A673 (cell line): ENCODE measurements at regions not wholly inside any gene's neighbourhood (a gene's known extent, or its start where the extent isn't known, plus 50 kb on each side); places are given as distances from the start of the nearest gene placed in this dataset.

Source experiments
- BruUV-seq: library from RNA; stranded (reverse); fragments of 400-500 nt; replicated peaks from 2 replicates; lab custom pipeline; 2021; lab: Mats Ljungman, UMichigan
- CTCF ChIA-PET: fragments of 300-600 bp; sonication (Branson Sonifier 250); formaldehyde crosslinking; loops from one replicate; lab custom pipeline; 2022; ENCODE audit warnings: antibody characterized with exemption; lab: Charles Lee
- POLR2A ChIA-PET: fragments of 300-600 bp; sonication (Branson Sonifier 250); formaldehyde crosslinking; loops from one replicate; lab custom pipeline; 2022; ENCODE audit warnings: antibody characterized with exemption; ENCODE audit not compliant: low non-redundant PET; lab: Charles Lee
- DNase-seq: peaks from one replicate; pipeline ENCODE4 v3.0.0-alpha.2; 2015; ENCODE audit warnings: low spot score
- H3K27ac ChIP-seq: fragments of 200-600 bp; sonication (generic); 2 replicates; pipeline ENCODE4 v1.5.1; 2016; ENCODE audit warnings: mixed run types, low read depth, mild to moderate bottlenecking, mixed read lengths, antibody characterized with exemption, low read length; ENCODE audit not compliant: poor library complexity, severe bottlenecking
- H3K27me3 ChIP-seq: fragments of 200-600 bp; sonication (generic); replicated peaks from 2 replicates; pipeline ENCODE4 v1.6.1; 2017; ENCODE audit warnings: mixed run types, low read depth, mild to moderate bottlenecking, mixed read lengths, antibody characterized with exemption, low read length; ENCODE audit not compliant: insufficient read depth, poor library complexity
- H3K36me3 ChIP-seq: fragments of 200-600 bp; sonication (generic); 2 replicates; pipeline ENCODE4 v1.6.1; 2016; ENCODE audit warnings: mixed run types, mild to moderate bottlenecking, mixed read lengths, antibody characterized with exemption, low read length; ENCODE audit not compliant: insufficient read depth, poor library complexity, severe bottlenecking
- H3K4me1 ChIP-seq: fragments of 200-600 bp; sonication (generic); 2 replicates; pipeline ENCODE4 v1.6.1; 2017; ENCODE audit warnings: mixed run types, mild to moderate bottlenecking, mixed read lengths, antibody characterized with exemption, low read length; ENCODE audit not compliant: insufficient read depth, poor library complexity, severe bottlenecking
- H3K4me3 ChIP-seq: fragments of 200-600 bp; sonication (generic); 2 replicates; pipeline ENCODE4 v1.5.1; 2016; ENCODE audit warnings: low read depth, mixed run types, mild to moderate bottlenecking, mixed read lengths, low read length; ENCODE audit not compliant: poor library complexity, severe bottlenecking
- H3K9me3 ChIP-seq: fragments of 200-600 bp; sonication (generic); 2 replicates; pipeline ENCODE4 v1.6.1; 2016; ENCODE audit warnings: mixed run types, low read depth, mild to moderate bottlenecking, mixed read lengths, antibody characterized with exemption, low read length; ENCODE audit not compliant: poor library complexity, severe bottlenecking
- EZH2 ChIP-seq: fragments of 200-600 bp; sonication (generic); IDR thresholded peaks from 2 replicates; pipeline ENCODE4 v1.6.1; 2017; ENCODE audit warnings: borderline replicate concordance, low read depth, mild to moderate bottlenecking, mixed read lengths, antibody characterized with exemption, low read length; ENCODE audit not compliant: poor library complexity, severe bottlenecking
- intact Hi-C: fragments of 100-400 bp; cut with micrococcal nuclease; formaldehyde crosslinking; loops from one replicate; pipeline ENCODE4 v1.10.0; 2022; ENCODE audit not compliant: unreplicated experiment
- TF ChIP-seq, protein P1 (sequence below): fragments of 300-800, 200-600 bp; sonication (generic); conservative IDR thresholded peaks from 2 replicates; pipeline ENCODE4 v1.5.1; 2017; ENCODE audit warnings: low read depth, mild to moderate bottlenecking, antibody characterized with exemption, low read length, moderate library complexity, mixed read lengths

- Histone ChIP-seq H3K9me3 (no peaks in the 10 kb centered on the region), H3K27ac (no peak overlapping the region), H3K4me3 (no peak overlapping the region), H3K4me1 (no peaks in the 10 kb centered on the region), H3K36me3 (no peaks in the 10 kb centered on the region), H3K27me3 (peaks cover 5% of the 10 kb centered on the region)
- ChIA-PET POLR2A (interaction anchor here (0.7 kb wide), 1 partner anchor 714 kb away, joined by 3 read pairs; no protein-coding TSS in a partner anchor), CTCF (no interaction called here)
- TF ChIP-seq, protein P1, sequence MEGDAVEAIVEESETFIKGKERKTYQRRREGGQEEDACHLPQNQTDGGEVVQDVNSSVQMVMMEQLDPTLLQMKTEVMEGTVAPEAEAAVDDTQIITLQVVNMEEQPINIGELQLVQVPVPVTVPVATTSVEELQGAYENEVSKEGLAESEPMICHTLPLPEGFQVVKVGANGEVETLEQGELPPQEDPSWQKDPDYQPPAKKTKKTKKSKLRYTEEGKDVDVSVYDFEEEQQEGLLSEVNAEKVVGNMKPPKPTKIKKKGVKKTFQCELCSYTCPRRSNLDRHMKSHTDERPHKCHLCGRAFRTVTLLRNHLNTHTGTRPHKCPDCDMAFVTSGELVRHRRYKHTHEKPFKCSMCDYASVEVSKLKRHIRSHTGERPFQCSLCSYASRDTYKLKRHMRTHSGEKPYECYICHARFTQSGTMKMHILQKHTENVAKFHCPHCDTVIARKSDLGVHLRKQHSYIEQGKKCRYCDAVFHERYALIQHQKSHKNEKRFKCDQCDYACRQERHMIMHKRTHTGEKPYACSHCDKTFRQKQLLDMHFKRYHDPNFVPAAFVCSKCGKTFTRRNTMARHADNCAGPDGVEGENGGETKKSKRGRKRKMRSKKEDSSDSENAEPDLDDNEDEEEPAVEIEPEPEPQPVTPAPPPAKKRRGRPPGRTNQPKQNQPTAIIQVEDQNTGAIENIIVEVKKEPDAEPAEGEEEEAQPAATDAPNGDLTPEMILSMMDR, result no peak
- no TSS peak for BruUV-seq
- DNase-seq, result no peak
- intact Hi-C loops, result no loop called here
Observed at GRCh38 chr13:79211377-79211776, 194.7 kb downstream of the RBM26 start.

- TF ChIP-seq, protein P1, result no peak
- TF ChIP-seq EZH2, result no peak
- H3K4me3 ChIP-seq, result no peak overlapping the region
- ChIA-PET CTCF (no interaction called here), POLR2A (no interaction called here)
- H3K27ac ChIP-seq, result no peak overlapping the region
- DNase-seq, result no peak
- no peaks in the 10 kb centered on the region for H3K4me1 ChIP-seq
- H3K27me3 ChIP-seq, result no peaks in the 10 kb centered on the region
- no peaks in the 10 kb centered on the region for H3K9me3 ChIP-seq
- intact Hi-C loops, result no loop called here
- BruUV-seq, result no TSS peak
- H3K36me3 ChIP-seq, result no peaks in the 10 kb centered on the region
Observed at GRCh38 chr13:79197933-79198332, 208.1 kb downstream of the RBM26 start.

DNA sequence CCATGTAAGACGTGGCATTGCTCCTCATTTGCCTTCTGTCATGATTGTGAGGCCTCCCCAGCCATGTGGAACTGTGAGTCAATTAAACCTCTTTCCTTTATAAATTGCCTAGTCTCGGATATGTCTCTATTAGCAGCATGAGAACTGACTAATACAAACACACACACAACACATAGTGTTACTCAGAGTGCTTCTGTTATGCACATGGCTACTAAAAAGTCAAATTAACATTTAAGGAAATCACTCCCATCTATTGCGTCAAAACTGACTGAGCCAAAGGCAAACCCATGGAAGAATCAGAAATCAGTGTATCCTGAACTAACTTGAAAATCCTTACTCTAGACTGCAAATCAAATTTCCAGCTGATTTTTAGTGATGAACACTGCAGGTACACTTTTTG is 209.2 kb downstream of the RBM26 start:
- Histone ChIP-seq H3K36me3 (no peaks in the 10 kb centered on the region), H3K4me1 (no peaks in the 10 kb centered on the region), H3K27me3 (no peaks in the 10 kb centered on the region), H3K9me3 (no peaks in the 10 kb centered on the region), H3K27ac (no peak overlapping the region), H3K4me3 (no peak overlapping the region)
- no peak for DNase-seq
- intact Hi-C loops, result no loop called here
- POLR2A ChIA-PET, result no interaction called here
- CTCF ChIA-PET, result no interaction called here
- TF ChIP-seq EZH2, result no peak
- TF ChIP-seq, protein P1, result no peak
- no TSS peak for BruUV-seq
